Mammary epithelial cell (primary cell): ENCODE measurements at regions not wholly inside any gene's neighbourhood (a gene's known extent, or its start where the extent isn't known, plus 50 kb on each side); places are given as distances from the start of the nearest gene placed in this dataset.

ENCODE experiments used
- CTCF ChIP-seq, 2 donors: IDR thresholded peaks in 1 of 2; conservative IDR thresholded peaks in 1 of 2; 2 replicates each; pipeline ENCODE4 v1.5.1; 2011 to 2012; ENCODE audit warnings: inconsistent platforms in 2 of 2, low read length in 2 of 2, mild to moderate bottlenecking in 2 of 2, control low read depth in 1 of 2, low read depth in 1 of 2; ENCODE audit not compliant: insufficient read depth in 1 of 2; ENCODE audit errors: extremely low read depth in 1 of 2
- EZH2 ChIP-seq: IDR thresholded peaks from 2 replicates; pipeline ENCODE4 v1.6.1; 2012; ENCODE audit warnings: low read length, inconsistent platforms, borderline replicate concordance

- no peak for TF ChIP-seq CTCF (conservative IDR thresholded peaks at IDR 0.05 in 1 of 2, IDR thresholded peaks at IDR 0.05 in 1 of 2; ENCODE audit: extremely low read depth in 1 of 2, insufficient read depth in 1 of 2, low read depth in 1 of 2, low read length in 2 of 2)
- no peak for TF ChIP-seq EZH2
Measured at GRCh38 chr6:144415014-144415413, 129.9 kb downstream of the UTRN start.
